ENCODE measurements at regions not wholly inside any gene's neighbourhood (a gene's known extent, or its start where the extent isn't known, plus 50 kb on each side); places are given as distances from the start of the nearest gene placed in this dataset.

GRCh38 chr13:34421858-34422475 is 520.1 kb upstream of the NBEA start:
- Mint-ChIP-seq H3K27me3 (ENCODE audit: low read depth) (no peaks in the 10 kb centered on the region), H3K27ac (no peak overlapping the region), H3K36me3 (ENCODE audit: insufficient read depth in 1 of 3, low read depth in 3 of 3) (no peaks in the 10 kb centered on the region), H3K4me1 (peaks cover 14 to 18% of the 10 kb centered on the region in 2 experiments), H3K4me3 (no peak overlapping the region), H3K9me3 (no peaks in the 10 kb centered on the region)
- Histone ChIP-seq H2BK20ac (ENCODE audit: low read depth, low read length, poor library complexity, severe bottlenecking) (no peak overlapping the region), H3K18ac (ENCODE audit: insufficient read length, low read depth, low read length) (no peak overlapping the region), H2AK5ac (ENCODE audit: insufficient read length, low read length) (no peak overlapping the region), H3K4ac (ENCODE audit: low read depth, low read length) (no peak overlapping the region), H4K5ac (ENCODE audit: insufficient read length, low read depth, low read length) (no peak overlapping the region), H2BK120ac (ENCODE audit: low read depth, low read length, poor library complexity, severe bottlenecking) (no peak overlapping the region), H2AFZ (ENCODE audit: low read length) (no peak overlapping the region), H4K8ac (replicated peaks; ENCODE audit: insufficient read length, low read depth, low read length) (no peak overlapping the region), H3K4me1 (ENCODE audit: insufficient read depth, low read length) (peaks cover 2% of the 10 kb centered on the region; the same call in 1 of the 2 replicates), H4K91ac (ENCODE audit: insufficient read length, low read depth, low read length) (no peak overlapping the region), H3K79me2 (ENCODE audit: insufficient read depth, low read length) (no peaks in the 10 kb centered on the region), H3T11ph (ENCODE audit: low read length) (no peak overlapping the region), H3K4me2 (ENCODE audit: insufficient read depth, insufficient read length, low read length) (no peak overlapping the region), H3K23ac (ENCODE audit: insufficient read length, low read depth, low read length) (no peak overlapping the region), H3K9me3 (ENCODE audit: control insufficient read depth, low read depth, low read length) (no peaks in the 10 kb centered on the region), H3K27ac (ENCODE audit: insufficient read length, low read depth, low read length) (no peak overlapping the region), H3K14ac (ENCODE audit: insufficient read depth, low read length) (no peak overlapping the region), H3K56ac (ENCODE audit: insufficient read length, low read depth, low read length) (no peak overlapping the region), H3K79me1 (ENCODE audit: insufficient read depth, low read depth, low read length, poor library complexity, severe bottlenecking) (no peaks in the 10 kb centered on the region), H2BK5ac (ENCODE audit: insufficient read length, low read length) (no peak overlapping the region), H2BK12ac (ENCODE audit: insufficient read length, low read depth, low read length) (no peak overlapping the region), H3K9ac (ENCODE audit: extremely low read depth, insufficient read length, low read length) (no peak overlapping the region), H3K23me2 (ENCODE audit: insufficient read length, low read depth, low read length, poor library complexity, severe bottlenecking) (peaks cover 2% of the 10 kb centered on the region), H2BK15ac (ENCODE audit: low read depth, low read length) (no peak overlapping the region), H3K27me3 (ENCODE audit: insufficient read depth, low read length) (no peaks in the 10 kb centered on the region), H4K20me1 (ENCODE audit: control insufficient read depth, insufficient read depth, insufficient read length) (no peaks in the 10 kb centered on the region)
- no CpG with 5 or more reads among the region's 4 CpGs for WGBS (ENCODE audit: extremely low coverage, insufficient read length, low lambda C conversion rate)
- no peak for DNase-seq
- TF ChIP-seq CTCF (conservative IDR thresholded peaks at IDR 0.05) = no peak

Data from H9 (cell line).